Neural cell (in vitro differentiated cells): ENCODE measurements at regions not wholly inside any gene's neighbourhood (a gene's known extent, or its start where the extent isn't known, plus 50 kb on each side); places are given as distances from the start of the nearest gene placed in this dataset.

ENCODE experiments used
- H2AFZ ChIP-seq: fragments of 200-600, 300-800 bp; sonication (generic), shearing (Covaris generic); 2 replicates; pipeline ENCODE4 v1.6.0; 2014; ENCODE audit warnings: low read depth, mild to moderate bottlenecking, antibody characterized with exemption, low read length, moderate library complexity
- H3F3A ChIP-seq: fragments of 200-600 bp; shearing (Covaris generic); 2 replicates; pipeline ENCODE4 v1.6.1; 2016; ENCODE audit warnings: mild to moderate bottlenecking, moderate library complexity, mixed read lengths, antibody characterized with exemption, low read length; ENCODE audit not compliant: insufficient read depth, poor library complexity, severe bottlenecking
- H3K27ac ChIP-seq: fragments of 200-600, 300-800 bp; sonication (generic), shearing (Covaris generic); 2 replicates; pipeline ENCODE4 v1.5.1; 2014; ENCODE audit warnings: mild to moderate bottlenecking, low read length, moderate library complexity
- H3K27me3 ChIP-seq: fragments of 300-800, 200-600 bp; sonication (generic), shearing (Covaris generic); 2 replicates; pipeline ENCODE4 v1.6.0; 2014; ENCODE audit warnings: mild to moderate bottlenecking, low read depth, low read length, moderate library complexity; ENCODE audit not compliant: insufficient read depth
- H3K36me3 ChIP-seq: fragments of 300-800, 200-600 bp; sonication (generic), shearing (Covaris generic); 2 replicates; pipeline ENCODE4 v1.5.1; 2014; ENCODE audit warnings: mild to moderate bottlenecking, antibody characterized with exemption, low read length, moderate library complexity; ENCODE audit not compliant: insufficient read depth
- H3K4me2 ChIP-seq: fragments of 300-800, 200-600 bp; sonication (generic), shearing (Covaris generic); 2 replicates; pipeline ENCODE4 v1.6.0; 2014; ENCODE audit warnings: mild to moderate bottlenecking, low read length
- H3K4me3 ChIP-seq: fragments of 300-800, 200-600 bp; sonication (generic), shearing (Covaris generic); 2 replicates; pipeline ENCODE4 v1.5.1; 2014; ENCODE audit warnings: mild to moderate bottlenecking, low read length, moderate library complexity
- H3K79me2 ChIP-seq: fragments of 200-600 bp; shearing (Covaris generic); replicated peaks from 2 replicates; pipeline ENCODE4 v1.6.0; 2014; ENCODE audit warnings: mild to moderate bottlenecking, low read length, moderate library complexity; ENCODE audit not compliant: insufficient read depth
- H3K9ac ChIP-seq: fragments of 300-800, 200-600 bp; sonication (generic), shearing (Covaris generic); 2 replicates; pipeline ENCODE4 v1.6.1; 2016; ENCODE audit warnings: mild to moderate bottlenecking, low read length, mixed read lengths
- H3K9me2 ChIP-seq: fragments of 200-600 bp; shearing (Covaris generic); 2 replicates; pipeline ENCODE4 v1.6.1; 2016; ENCODE audit warnings: mild to moderate bottlenecking, low read length, mixed read lengths; ENCODE audit not compliant: insufficient read depth
- H3K9me3 ChIP-seq: fragments of 200-600, 300-800 bp; sonication (generic), shearing (Covaris generic); 2 replicates; pipeline ENCODE4 v1.6.1; 2016; ENCODE audit warnings: mild to moderate bottlenecking, mixed run types, low read length, moderate library complexity, mixed read lengths
- H4K20me1 ChIP-seq: fragments of 200-600 bp; shearing (Covaris generic); 2 replicates; pipeline ENCODE4 v1.6.1; 2016; ENCODE audit warnings: mild to moderate bottlenecking, mixed run types; ENCODE audit not compliant: insufficient read depth
- EP300 ChIP-seq: fragments of 450-650 bp; conservative IDR thresholded peaks from 2 replicates; pipeline ENCODE4 v1.6.1; 2014; ENCODE audit warnings: antibody characterized with exemption, mild to moderate bottlenecking, moderate library complexity; ENCODE audit not compliant: poor library complexity, severe bottlenecking
- EZH2 ChIP-seq: fragments of 200-600, 300-800 bp; shearing (Covaris generic), sonication (generic); IDR thresholded peaks from 2 replicates; pipeline ENCODE4 v1.6.1; 2014; ENCODE audit warnings: antibody characterized with exemption, low read length, borderline replicate concordance, mild to moderate bottlenecking; ENCODE audit not compliant: insufficient read depth, poor library complexity, severe bottlenecking
- MXI1 ChIP-seq: fragments of 450-650 bp; conservative IDR thresholded peaks from 2 replicates; pipeline ENCODE4 v1.6.1; 2014; ENCODE audit warnings: antibody characterized with exemption, mild to moderate bottlenecking; ENCODE audit not compliant: poor library complexity, severe bottlenecking
- POLR2AphosphoS5 ChIP-seq: IDR thresholded peaks from 2 replicates; pipeline ENCODE4 v1.6.1; 2012
- RAD21 ChIP-seq: fragments of 450-650 bp; conservative IDR thresholded peaks from 2 replicates; pipeline ENCODE4 v1.6.1; 2014; ENCODE audit warnings: antibody characterized with exemption, mild to moderate bottlenecking, moderate library complexity
- SMC3 ChIP-seq: fragments of 450-650 bp; conservative IDR thresholded peaks from 2 replicates; pipeline ENCODE4 v1.6.1; 2014; ENCODE audit warnings: antibody characterized with exemption, mild to moderate bottlenecking, moderate library complexity; ENCODE audit not compliant: poor library complexity
- TAF1 ChIP-seq: IDR thresholded peaks from 2 replicates; pipeline ENCODE4 v1.6.1; 2012; ENCODE audit warnings: low read depth
- TF ChIP-seq, protein P1 (sequence below): IDR thresholded peaks from 2 replicates; pipeline ENCODE4 v1.6.1; 2012; ENCODE audit warnings: borderline replicate concordance
- TF ChIP-seq, protein P2 (sequence below): fragments of 450-650 bp; IDR thresholded peaks from 2 replicates; pipeline ENCODE4 v1.5.1; 2014; ENCODE audit warnings: antibody characterized with exemption, mild to moderate bottlenecking, moderate library complexity; ENCODE audit not compliant: poor library complexity, severe bottlenecking

DNA sequence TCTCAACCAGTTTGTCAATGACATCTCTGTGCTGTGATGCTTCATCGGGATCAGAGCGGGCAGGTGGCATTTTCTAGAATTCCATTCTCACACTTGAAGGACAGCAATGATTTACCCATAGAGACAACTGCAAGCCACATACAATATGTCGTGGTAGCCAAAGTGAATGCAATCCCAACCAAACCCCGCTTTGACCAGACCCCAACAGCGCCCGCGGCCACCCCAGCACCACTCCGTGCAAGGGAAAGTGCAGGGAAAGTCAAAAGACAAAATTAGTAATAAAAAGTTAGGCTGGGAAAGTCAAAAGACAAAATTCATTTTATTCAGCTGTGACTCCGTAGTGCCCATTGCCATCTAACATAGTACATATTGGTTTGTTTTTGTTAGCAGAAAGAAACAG lies 88.8 kb upstream of the EYA2 start:
- Histone ChIP-seq H3K9ac (no peak overlapping the region), H3K27me3 (no peaks in the 10 kb centered on the region), H3K79me2 (no peaks in the 10 kb centered on the region), H3K4me2 (no peak overlapping the region), H2AFZ (no peak overlapping the region), H3K27ac (no peak overlapping the region), H3K4me3 (no peak overlapping the region), H3K9me2 (no peaks in the 10 kb centered on the region), H3K36me3 (no peaks in the 10 kb centered on the region), H3F3A (no peaks in the 10 kb centered on the region), H4K20me1 (no peaks in the 10 kb centered on the region), H3K9me3 (no peaks in the 10 kb centered on the region)
- TF ChIP-seq SMC3, result no peak
- no peak for TF ChIP-seq EZH2
- TF ChIP-seq EP300, result no peak
- TF ChIP-seq TAF1, result no peak
- TF ChIP-seq MXI1, result no peak
- TF ChIP-seq, protein P1, sequence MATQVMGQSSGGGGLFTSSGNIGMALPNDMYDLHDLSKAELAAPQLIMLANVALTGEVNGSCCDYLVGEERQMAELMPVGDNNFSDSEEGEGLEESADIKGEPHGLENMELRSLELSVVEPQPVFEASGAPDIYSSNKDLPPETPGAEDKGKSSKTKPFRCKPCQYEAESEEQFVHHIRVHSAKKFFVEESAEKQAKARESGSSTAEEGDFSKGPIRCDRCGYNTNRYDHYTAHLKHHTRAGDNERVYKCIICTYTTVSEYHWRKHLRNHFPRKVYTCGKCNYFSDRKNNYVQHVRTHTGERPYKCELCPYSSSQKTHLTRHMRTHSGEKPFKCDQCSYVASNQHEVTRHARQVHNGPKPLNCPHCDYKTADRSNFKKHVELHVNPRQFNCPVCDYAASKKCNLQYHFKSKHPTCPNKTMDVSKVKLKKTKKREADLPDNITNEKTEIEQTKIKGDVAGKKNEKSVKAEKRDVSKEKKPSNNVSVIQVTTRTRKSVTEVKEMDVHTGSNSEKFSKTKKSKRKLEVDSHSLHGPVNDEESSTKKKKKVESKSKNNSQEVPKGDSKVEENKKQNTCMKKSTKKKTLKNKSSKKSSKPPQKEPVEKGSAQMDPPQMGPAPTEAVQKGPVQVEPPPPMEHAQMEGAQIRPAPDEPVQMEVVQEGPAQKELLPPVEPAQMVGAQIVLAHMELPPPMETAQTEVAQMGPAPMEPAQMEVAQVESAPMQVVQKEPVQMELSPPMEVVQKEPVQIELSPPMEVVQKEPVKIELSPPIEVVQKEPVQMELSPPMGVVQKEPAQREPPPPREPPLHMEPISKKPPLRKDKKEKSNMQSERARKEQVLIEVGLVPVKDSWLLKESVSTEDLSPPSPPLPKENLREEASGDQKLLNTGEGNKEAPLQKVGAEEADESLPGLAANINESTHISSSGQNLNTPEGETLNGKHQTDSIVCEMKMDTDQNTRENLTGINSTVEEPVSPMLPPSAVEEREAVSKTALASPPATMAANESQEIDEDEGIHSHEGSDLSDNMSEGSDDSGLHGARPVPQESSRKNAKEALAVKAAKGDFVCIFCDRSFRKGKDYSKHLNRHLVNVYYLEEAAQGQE, result no peak
- no peak for TF ChIP-seq POLR2AphosphoS5
- no peak for TF ChIP-seq RAD21
- TF ChIP-seq, protein P2, sequence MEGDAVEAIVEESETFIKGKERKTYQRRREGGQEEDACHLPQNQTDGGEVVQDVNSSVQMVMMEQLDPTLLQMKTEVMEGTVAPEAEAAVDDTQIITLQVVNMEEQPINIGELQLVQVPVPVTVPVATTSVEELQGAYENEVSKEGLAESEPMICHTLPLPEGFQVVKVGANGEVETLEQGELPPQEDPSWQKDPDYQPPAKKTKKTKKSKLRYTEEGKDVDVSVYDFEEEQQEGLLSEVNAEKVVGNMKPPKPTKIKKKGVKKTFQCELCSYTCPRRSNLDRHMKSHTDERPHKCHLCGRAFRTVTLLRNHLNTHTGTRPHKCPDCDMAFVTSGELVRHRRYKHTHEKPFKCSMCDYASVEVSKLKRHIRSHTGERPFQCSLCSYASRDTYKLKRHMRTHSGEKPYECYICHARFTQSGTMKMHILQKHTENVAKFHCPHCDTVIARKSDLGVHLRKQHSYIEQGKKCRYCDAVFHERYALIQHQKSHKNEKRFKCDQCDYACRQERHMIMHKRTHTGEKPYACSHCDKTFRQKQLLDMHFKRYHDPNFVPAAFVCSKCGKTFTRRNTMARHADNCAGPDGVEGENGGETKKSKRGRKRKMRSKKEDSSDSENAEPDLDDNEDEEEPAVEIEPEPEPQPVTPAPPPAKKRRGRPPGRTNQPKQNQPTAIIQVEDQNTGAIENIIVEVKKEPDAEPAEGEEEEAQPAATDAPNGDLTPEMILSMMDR, result no peak

DNA sequence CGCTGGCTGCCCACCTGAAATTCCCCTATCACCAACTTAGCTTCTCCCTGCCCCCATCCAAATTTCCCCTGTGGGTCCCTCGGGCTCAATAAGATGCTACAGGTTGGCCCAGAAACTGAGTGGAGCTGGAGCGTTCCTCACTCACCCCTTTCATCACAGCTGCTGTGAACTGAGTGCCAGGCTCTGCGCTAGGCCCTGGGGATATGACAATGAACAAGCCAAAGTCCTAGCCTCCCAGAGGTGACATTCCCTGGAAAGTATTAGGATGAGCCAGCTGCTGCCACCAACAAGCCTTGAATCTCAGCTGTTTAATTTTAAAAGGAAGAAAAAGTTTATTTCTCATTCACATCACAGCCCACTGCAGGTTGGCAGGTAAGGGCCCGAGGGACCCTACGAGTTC lies 86.6 kb upstream of the EYA2 start:
- Histone ChIP-seq H3K36me3 (no peaks in the 10 kb centered on the region), H3K9me3 (no peaks in the 10 kb centered on the region), H2AFZ (no peak overlapping the region), H3K9ac (no peak overlapping the region), H3K79me2 (no peaks in the 10 kb centered on the region), H3K9me2 (no peaks in the 10 kb centered on the region), H3K27me3 (no peaks in the 10 kb centered on the region), H4K20me1 (no peaks in the 10 kb centered on the region), H3K4me2 (no peak overlapping the region), H3F3A (no peaks in the 10 kb centered on the region), H3K4me3 (no peak overlapping the region), H3K27ac (no peak overlapping the region)
- no peak for TF ChIP-seq EP300
- TF ChIP-seq RAD21, result no peak
- no peak for TF ChIP-seq POLR2AphosphoS5
- no peak for TF ChIP-seq TAF1
- no peak for TF ChIP-seq MXI1
- TF ChIP-seq, protein P2, result no peak
- no peak for TF ChIP-seq SMC3
- TF ChIP-seq EZH2, result no peak
- TF ChIP-seq, protein P1, result no peak
